Left lung (tissue), 4 donors: ENCODE measurements at regions not wholly inside any gene's neighbourhood (a gene's known extent, or its start where the extent isn't known, plus 50 kb on each side); places are given as distances from the start of the nearest gene placed in this dataset.
"Not testable (repeated sequence)": the region's sequence is repeated elsewhere in the genome, so short reads cannot be mapped to it uniquely, and the experiment has no call there.

ENCODE experiments used
- ATAC-seq: fragments of 200-7000 bp; cut with Tn5 transposase; one replicate; pipeline ENCODE4 v1.9.1; 2020; ENCODE audit warnings: moderate library complexity
- DNase-seq, 4 donors: peaks; one replicate each; pipeline ENCODE4 v3.0.0-alpha.2; 2013 to 2020
- H3K27ac ChIP-seq, 2 donors: fragments of 200-600 bp; sonication (generic) in 1 of 2; one replicate each; pipeline versions ENCODE4 v1.5.0 to v1.8.0; 2020 to 2021
- H3K27me3 ChIP-seq, 2 donors: fragments of 200-600 bp; sonication (generic) in 1 of 2; one replicate each; pipeline versions ENCODE4 v1.5.0 to v1.8.0; 2020 to 2021
- H3K36me3 ChIP-seq, 2 donors: fragments of 200-600 bp; sonication (generic) in 1 of 2; one replicate each; pipeline versions ENCODE4 v1.5.0 to v1.8.0; 2020 to 2021
- H3K4me1 ChIP-seq, 2 donors: fragments of 200-600 bp; one replicate each; pipeline ENCODE4 v1.8.0; 2021
- H3K4me3 ChIP-seq, 2 donors: fragments of 200-600 bp; sonication (generic) in 1 of 2; one replicate each; pipeline versions ENCODE4 v1.5.0 to v1.8.0; 2020 to 2021; ENCODE audit warnings: mild to moderate bottlenecking in 1 of 2
- H3K9me3 ChIP-seq, 2 donors: fragments of 200-600 bp; sonication (generic) in 1 of 2; one replicate each; pipeline versions ENCODE4 v1.5.0 to v1.8.0; 2020 to 2021
- CTCF ChIP-seq, 2 donors: fragments of 200-600 bp; sonication (generic) in 1 of 2; IDR thresholded peaks; one replicate each; pipeline versions ENCODE4 v1.5.0 to v1.8.0; 2021; ENCODE audit warnings: antibody characterized with exemption in 2 of 2
- intact Hi-C, 2 donors: fragments of 100-400 bp; cut with DNase I; formaldehyde crosslinking; loops; one replicate each; pipeline versions ENCODE4 v1.11.2 to v1.14.2; 2022
- donor health status: DM: no; HTN: yes; CAD: no.
- donor health status: DM: no; HTN: no; CAD: no.

DNA sequence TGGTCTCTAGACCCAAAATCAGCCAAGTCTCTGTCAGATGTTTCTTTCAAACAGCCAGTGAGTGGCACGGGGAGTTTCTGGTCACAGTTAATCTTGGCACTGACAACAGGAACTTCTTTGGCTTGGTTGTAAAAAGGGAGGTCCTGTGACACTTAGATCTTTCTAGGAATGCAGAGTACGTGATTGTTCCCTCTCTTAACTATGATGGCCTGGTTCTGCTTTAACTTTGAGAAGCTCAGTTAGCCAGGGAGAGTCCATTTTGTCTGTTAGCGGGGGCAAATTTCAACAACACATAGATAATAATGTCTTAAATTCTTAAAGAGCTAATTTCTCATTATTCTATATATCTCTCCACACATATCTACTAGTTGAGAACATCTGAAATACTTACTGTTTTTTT lies 344.5 kb upstream of the LRRTM4 start:
- TF ChIP-seq CTCF (IDR thresholded peaks at IDR 0.05) = no peak
- Histone ChIP-seq H3K27ac (no peak overlapping the region), H3K4me3 (no peak overlapping the region), H3K27me3 (no peaks in the 10 kb centered on the region), H3K4me1 (no peaks in the 10 kb centered on the region), H3K9me3 (no peaks in the 10 kb centered on the region), H3K36me3 (no peaks in the 10 kb centered on the region)
- ATAC-seq = no peak
- intact Hi-C loops = no loop called here
- peak in 1 of 4 donors; percentile 44 for DNase-seq

DNA sequence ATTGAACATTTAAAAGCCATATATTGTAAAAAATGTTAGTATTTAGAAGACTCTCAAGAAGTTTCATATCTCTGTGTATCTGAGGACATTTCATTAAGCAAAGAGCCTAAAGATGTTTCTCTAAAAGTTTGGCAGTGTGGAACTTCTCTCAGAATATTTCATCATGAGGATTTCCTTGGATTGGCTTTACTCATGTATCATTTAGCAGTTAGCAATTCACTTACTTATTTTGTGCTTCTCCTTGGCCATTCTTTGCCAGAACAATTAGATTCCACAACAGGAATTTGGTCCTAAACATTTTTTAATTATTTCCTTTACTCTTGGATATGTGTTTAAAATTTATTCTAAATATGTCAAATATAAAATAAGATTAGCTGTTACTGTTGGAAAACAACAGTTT lies 345.0 kb upstream of the LRRTM4 start:
- intact Hi-C loops = no loop called here
- DNase-seq (peak in 2 of 4 donors; percentile 53 to 75), ATAC-seq (no peak)
- TF ChIP-seq CTCF (IDR thresholded peaks at IDR 0.05) = no peak
- no peaks in the 10 kb centered on the region for H3K27me3 ChIP-seq
- no peaks in the 10 kb centered on the region for H3K36me3 ChIP-seq
- no peaks in the 10 kb centered on the region for H3K9me3 ChIP-seq
- H3K27ac ChIP-seq = no peak overlapping the region
- no peaks in the 10 kb centered on the region for H3K4me1 ChIP-seq
- no peak overlapping the region for H3K4me3 ChIP-seq

- H3K4me3 ChIP-seq = no peak overlapping the region
- intact Hi-C loops = no loop called here
- TF ChIP-seq CTCF (IDR thresholded peaks at IDR 0.05) = no peak
- H3K9me3 ChIP-seq = no peaks in the 10 kb centered on the region
- DNase-seq = peak in 1 of 4 donors; percentile 27
- H3K36me3 ChIP-seq = no peaks in the 10 kb centered on the region
- no peak overlapping the region for H3K27ac ChIP-seq
- no peaks in the 10 kb centered on the region for H3K27me3 ChIP-seq
- ATAC-seq = no peak
- H3K4me1 ChIP-seq = no peaks in the 10 kb centered on the region
Observed at GRCh38 chr2:77873506-77873905, 351.3 kb upstream of the LRRTM4 start.

- H3K27me3 ChIP-seq, H3K9me3 ChIP-seq, H3K27ac ChIP-seq, DNase-seq, H3K36me3 ChIP-seq, H3K4me3 ChIP-seq, ATAC-seq, H3K4me1 ChIP-seq, intact Hi-C loops: not testable (repeated sequence)
Observed at GRCh38 chr2:77900211-77900610, 378.0 kb upstream of the LRRTM4 start.

DNA sequence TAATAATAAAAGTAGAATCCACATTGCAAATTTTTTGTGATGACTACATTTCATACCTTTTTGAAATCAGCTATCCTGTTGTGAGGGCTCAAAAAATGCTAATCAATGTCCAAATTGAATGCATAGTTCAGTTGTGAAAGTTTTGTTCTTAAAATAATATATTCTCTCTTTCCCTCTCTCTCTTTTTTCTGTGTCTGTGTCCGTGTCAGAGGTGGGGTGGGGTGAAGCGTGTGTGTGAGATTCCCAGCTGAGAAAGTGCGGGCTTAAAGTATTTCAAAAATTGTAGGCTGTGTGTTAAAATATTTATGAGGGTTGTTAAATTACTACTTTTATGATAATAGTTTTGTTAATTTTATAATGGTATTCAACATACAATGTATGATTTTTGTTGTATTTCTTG lies 388.0 kb upstream of the LRRTM4 start:
- no peak for DNase-seq
- Histone ChIP-seq H3K36me3 (no peaks in the 10 kb centered on the region), H3K27me3 (no peaks in the 10 kb centered on the region), H3K9me3 (peaks cover 0 to 8% of the 10 kb centered on the region in 2 donors), H3K27ac (no peak overlapping the region), H3K4me3 (no peak overlapping the region), H3K4me1 (no peaks in the 10 kb centered on the region)
- ATAC-seq = no peak
- intact Hi-C loops = no loop called here
- no peak for TF ChIP-seq CTCF (IDR thresholded peaks at IDR 0.05)

DNA sequence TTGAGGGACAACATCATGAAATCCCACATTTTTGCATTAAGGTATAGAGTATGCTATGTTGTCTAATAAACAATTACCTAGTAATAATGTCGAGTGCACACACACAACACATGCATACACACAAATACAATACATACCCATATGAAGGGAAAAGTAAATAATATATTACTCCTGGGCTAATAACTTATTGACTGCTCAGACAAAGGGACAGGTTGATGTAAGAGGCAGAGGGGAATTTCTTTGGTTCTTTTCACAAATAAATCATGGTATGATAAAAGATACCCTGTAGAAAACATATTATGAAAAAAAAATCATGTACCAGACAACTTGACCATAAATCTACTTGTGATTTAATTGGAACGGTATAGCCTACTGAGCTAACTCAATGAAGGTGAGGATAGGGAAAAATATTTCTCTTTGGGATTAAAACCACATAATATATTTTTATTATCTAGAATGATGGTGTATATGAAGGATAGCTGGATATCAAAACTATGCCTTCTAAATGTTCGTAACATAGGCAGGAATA lies 398.7 kb upstream of the LRRTM4 start:
- TF ChIP-seq CTCF (IDR thresholded peaks at IDR 0.05) = no peak
- H3K9me3 ChIP-seq = no peaks in the 10 kb centered on the region

More for the DNA sequence above, 398.7 kb upstream of the LRRTM4 start:
- Histone ChIP-seq H3K27ac (no peak overlapping the region), H3K27me3 (no peaks in the 10 kb centered on the region), H3K4me3 (no peak overlapping the region), H3K36me3 (no peaks in the 10 kb centered on the region), H3K4me1 (no peaks in the 10 kb centered on the region)
- ATAC-seq = no peak
- intact Hi-C loops = no loop called here
- DNase-seq = no peak
